SH-SY5Y (cell line): ENCODE measurements at regions not wholly inside any gene's neighbourhood (a gene's known extent, or its start where the extent isn't known, plus 50 kb on each side); places are given as distances from the start of the nearest gene placed in this dataset.

Experiments
- GATA2 ChIP-seq: IDR thresholded peaks from 2 replicates; pipeline ENCODE4 v1.6.1; 2011; ENCODE audit warnings: mild to moderate bottlenecking, low read depth, low read length
- GATA3 ChIP-seq: IDR thresholded peaks from 2 replicates; pipeline ENCODE4 v1.6.1; 2011; ENCODE audit warnings: low read depth, mild to moderate bottlenecking, low read length, moderate library complexity

GRCh38 chr13:74667656-74668203 lies 533.5 kb upstream of the KLF12 start:
- TF ChIP-seq GATA2 (no peak), GATA3 (no peak)
